Sigmoid colon (tissue), 6 donors: ENCODE measurements at regions not wholly inside any gene's neighbourhood (a gene's known extent, or its start where the extent isn't known, plus 50 kb on each side); places are given as distances from the start of the nearest gene placed in this dataset.

Experiments used
- DNase-seq: peaks from one replicate; pipeline ENCODE4 v3.0.0-alpha.2; 2019
- H3K27ac ChIP-seq, 4 donors: fragments of 200-600 bp; sonication (generic); one replicate each; pipeline ENCODE4 v1.5.1; 2016 to 2019; ENCODE audit warnings: mild to moderate bottlenecking in 1 of 4
- H3K27me3 ChIP-seq, 3 donors: fragments of 200-600 bp; sonication (generic); one replicate each; pipeline ENCODE4 v1.5.1; 2019; ENCODE audit warnings: mild to moderate bottlenecking in 1 of 3
- H3K36me3 ChIP-seq, 4 donors: fragments of 200-600 bp; sonication (generic); one replicate each; pipeline ENCODE4 v1.5.1; 2016 to 2019
- H3K4me1 ChIP-seq, 4 donors: fragments of 200-600 bp; sonication (generic); one replicate each; pipeline ENCODE4 v1.5.1; 2017 to 2019
- H3K4me3 ChIP-seq, 4 donors: fragments of 200-600 bp; sonication (generic); one replicate each; pipeline ENCODE4 v1.5.1; 2017 to 2019; ENCODE audit warnings: mild to moderate bottlenecking in 2 of 4, moderate library complexity in 1 of 4
- H3K9me3 ChIP-seq, 4 donors: fragments of 200-600 bp in 3 of 4; sonication (generic) in 3 of 4; one replicate each; pipeline versions ENCODE4 v1.5.1 to v1.6.1; 2013 to 2019
- EP300 ChIP-seq, 4 donors: sonication (generic); formaldehyde crosslinking; IDR thresholded peaks; one replicate each; pipeline ENCODE4 v1.6.1; 2017; ENCODE audit warnings: antibody characterized with exemption in 4 of 4
- POLR2A ChIP-seq, 2 donors: fragments of 450-650 bp; IDR thresholded peaks; one replicate each; pipeline ENCODE4 v1.6.1; 2016; ENCODE audit warnings: antibody characterized with exemption in 2 of 2, mild to moderate bottlenecking in 2 of 2, moderate library complexity in 2 of 2
- POLR2AphosphoS5 ChIP-seq, 4 donors: sonication (generic); formaldehyde crosslinking; IDR thresholded peaks; one replicate each; pipeline ENCODE4 v1.6.1; 2017; ENCODE audit warnings: antibody characterized with exemption in 4 of 4
- WGBS, 2 donors: extraction: QIAGEN DNeasy Blood & Tissue Kit; methylation state at CpG; one replicate each; pipeline ENCODE4 v1.1.7; 2013; 5-methylcytosine and 5-hydroxymethylcytosine counted together
- intact Hi-C: fragments of 100-400 bp; cut with DNase I; formaldehyde crosslinking; loops from one replicate; pipeline ENCODE4 v1.15.1; 2023
- TF ChIP-seq, protein P1 (sequence below), 4 experiments: fragments of 450-650 bp in 3 of 4; fragments of 200-600 bp in 1 of 4; IDR thresholded peaks; one replicate each; pipeline ENCODE4 v1.5.1; 2016 to 2019; ENCODE audit warnings: antibody characterized with exemption in 4 of 4, mild to moderate bottlenecking in 3 of 4, moderate library complexity in 2 of 4
- donor health status: healthy with polysubstance abuse.
- donor health status: healthy.

- H3K36me3 ChIP-seq, result no peaks in the 10 kb centered on the region
- no peaks in the 10 kb centered on the region for H3K27me3 ChIP-seq
- no peaks in the 10 kb centered on the region for H3K9me3 ChIP-seq
- no peaks in the 10 kb centered on the region for H3K4me1 ChIP-seq
- WGBS, 2 donors, result 25 to 60% methylated on average over 1 of the region's 1 CpG
- intact Hi-C loops, result no loop called here
- TF ChIP-seq EP300 (IDR thresholded peaks at IDR 0.05) (no peak), POLR2AphosphoS5 (IDR thresholded peaks at IDR 0.05) (no peak), POLR2A (IDR thresholded peaks at IDR 0.05) (no peak)
- TF ChIP-seq, protein P1, sequence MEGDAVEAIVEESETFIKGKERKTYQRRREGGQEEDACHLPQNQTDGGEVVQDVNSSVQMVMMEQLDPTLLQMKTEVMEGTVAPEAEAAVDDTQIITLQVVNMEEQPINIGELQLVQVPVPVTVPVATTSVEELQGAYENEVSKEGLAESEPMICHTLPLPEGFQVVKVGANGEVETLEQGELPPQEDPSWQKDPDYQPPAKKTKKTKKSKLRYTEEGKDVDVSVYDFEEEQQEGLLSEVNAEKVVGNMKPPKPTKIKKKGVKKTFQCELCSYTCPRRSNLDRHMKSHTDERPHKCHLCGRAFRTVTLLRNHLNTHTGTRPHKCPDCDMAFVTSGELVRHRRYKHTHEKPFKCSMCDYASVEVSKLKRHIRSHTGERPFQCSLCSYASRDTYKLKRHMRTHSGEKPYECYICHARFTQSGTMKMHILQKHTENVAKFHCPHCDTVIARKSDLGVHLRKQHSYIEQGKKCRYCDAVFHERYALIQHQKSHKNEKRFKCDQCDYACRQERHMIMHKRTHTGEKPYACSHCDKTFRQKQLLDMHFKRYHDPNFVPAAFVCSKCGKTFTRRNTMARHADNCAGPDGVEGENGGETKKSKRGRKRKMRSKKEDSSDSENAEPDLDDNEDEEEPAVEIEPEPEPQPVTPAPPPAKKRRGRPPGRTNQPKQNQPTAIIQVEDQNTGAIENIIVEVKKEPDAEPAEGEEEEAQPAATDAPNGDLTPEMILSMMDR (IDR thresholded peaks at IDR 0.05), result no peak
- no peak overlapping the region for H3K27ac ChIP-seq
- no peak for DNase-seq
- H3K4me3 ChIP-seq, result no peak overlapping the region
These were observed 130.7 kb upstream of the CPNE8 start for GRCh38 chr12:39036105-39036504.

GRCh38 chr12:39033782-39034181 lies 128.4 kb upstream of the CPNE8 start:
- Histone ChIP-seq H3K27me3 (no peaks in the 10 kb centered on the region), H3K36me3 (no peaks in the 10 kb centered on the region), H3K4me1 (no peaks in the 10 kb centered on the region), H3K4me3 (no peak overlapping the region), H3K9me3 (no peaks in the 10 kb centered on the region), H3K27ac (no peak overlapping the region)
- no peak for DNase-seq
- intact Hi-C loops, result no loop called here
- TF ChIP-seq POLR2AphosphoS5 (IDR thresholded peaks at IDR 0.05) (no peak), POLR2A (IDR thresholded peaks at IDR 0.05) (no peak), EP300 (IDR thresholded peaks at IDR 0.05) (no peak)
- TF ChIP-seq, protein P1 (IDR thresholded peaks at IDR 0.05), result no peak
- 89 to 94% methylated on average over 4 of the region's 4 CpGs for WGBS, 2 donors

DNA sequence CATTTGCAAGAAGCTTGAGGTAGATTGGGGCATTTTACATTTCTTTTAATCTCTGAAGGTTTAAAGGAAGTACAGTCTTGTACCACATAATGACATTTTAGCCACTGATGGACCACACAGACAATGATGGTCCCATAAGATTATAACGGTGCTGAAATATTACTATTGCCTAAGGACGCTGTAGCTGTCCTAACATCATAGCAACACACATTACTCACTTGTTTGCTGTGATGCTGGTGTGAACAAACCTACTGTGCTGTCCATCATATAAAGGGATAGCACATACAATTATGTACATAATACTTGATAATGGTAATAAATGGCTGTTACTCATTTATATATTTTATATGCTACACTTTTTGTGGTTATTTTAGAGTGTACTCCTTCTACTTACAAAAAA lies 127.1 kb upstream of the CPNE8 start:
- Histone ChIP-seq H3K36me3 (no peaks in the 10 kb centered on the region), H3K27ac (no peak overlapping the region), H3K27me3 (no peaks in the 10 kb centered on the region), H3K4me3 (no peak overlapping the region), H3K4me1 (no peaks in the 10 kb centered on the region), H3K9me3 (no peaks in the 10 kb centered on the region)
- DNase-seq, result no peak
- WGBS, 2 donors, result 74 to 76% methylated on average over 2 of the region's 2 CpGs
- intact Hi-C loops, result no loop called here
- no peak for TF ChIP-seq POLR2A (IDR thresholded peaks at IDR 0.05)
- TF ChIP-seq POLR2AphosphoS5 (IDR thresholded peaks at IDR 0.05), result no peak
- TF ChIP-seq, protein P1 (IDR thresholded peaks at IDR 0.05), result no peak
- TF ChIP-seq EP300 (IDR thresholded peaks at IDR 0.05), result no peak

DNA sequence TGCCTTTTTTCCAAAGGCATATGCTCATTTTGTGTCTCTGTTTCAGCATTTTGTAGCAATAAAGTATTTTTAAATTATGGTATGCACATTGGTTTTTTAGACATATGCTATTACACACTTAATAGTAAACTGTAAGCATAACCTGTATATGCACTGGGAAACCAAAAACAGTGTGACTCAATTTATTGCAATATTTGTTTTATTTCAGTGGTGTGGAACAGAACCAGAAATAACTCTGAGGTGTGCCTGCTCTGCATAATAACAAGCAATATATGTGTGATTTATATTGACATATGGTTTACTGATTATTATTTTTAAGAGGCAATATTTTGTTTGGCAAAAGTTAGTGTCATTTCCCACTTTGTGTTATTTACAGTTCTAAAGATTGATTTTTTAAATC lies 126.6 kb upstream of the CPNE8 start:
- no peak overlapping the region for H3K27ac ChIP-seq
- no peaks in the 10 kb centered on the region for H3K27me3 ChIP-seq
- H3K9me3 ChIP-seq, result no peaks in the 10 kb centered on the region
- DNase-seq, result no peak
- no peaks in the 10 kb centered on the region for H3K36me3 ChIP-seq
- no peaks in the 10 kb centered on the region for H3K4me1 ChIP-seq
- no peak for TF ChIP-seq EP300 (IDR thresholded peaks at IDR 0.05)
- TF ChIP-seq, protein P1 (IDR thresholded peaks at IDR 0.05), result no peak
- TF ChIP-seq POLR2A (IDR thresholded peaks at IDR 0.05), result no peak
- no peak for TF ChIP-seq POLR2AphosphoS5 (IDR thresholded peaks at IDR 0.05)
- intact Hi-C loops, result no loop called here
- H3K4me3 ChIP-seq, result no peak overlapping the region

DNA sequence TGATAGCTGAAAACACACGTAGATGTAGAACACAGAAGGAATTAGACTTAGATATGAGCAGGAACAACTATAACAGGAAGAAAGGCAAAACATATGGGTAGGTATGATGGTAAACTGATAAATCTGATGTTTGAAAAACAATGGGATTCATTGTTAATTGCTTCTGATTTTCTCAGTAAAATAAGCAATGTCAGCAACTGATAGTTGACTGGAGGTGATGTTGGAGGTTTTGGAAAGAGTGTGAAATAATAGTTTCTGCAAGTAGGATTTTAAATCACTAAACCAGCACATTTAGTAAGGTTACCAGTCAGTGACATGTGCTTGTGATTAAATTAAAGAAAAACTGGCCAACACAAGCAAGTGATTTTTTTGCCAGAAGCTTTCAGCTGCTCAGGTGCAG lies 123.0 kb upstream of the CPNE8 start:
- intact Hi-C loops, result no loop called here
- DNase-seq, result no peak
- 71 to 78% methylated on average over 1 of the region's 1 CpG for WGBS, 2 donors
- no peaks in the 10 kb centered on the region for H3K27me3 ChIP-seq
- no peak overlapping the region for H3K4me3 ChIP-seq
- H3K4me1 ChIP-seq, result no peaks in the 10 kb centered on the region
- TF ChIP-seq POLR2AphosphoS5 (IDR thresholded peaks at IDR 0.05), result no peak
- TF ChIP-seq POLR2A (IDR thresholded peaks at IDR 0.05), result no peak
- TF ChIP-seq, protein P1 (IDR thresholded peaks at IDR 0.05), result no peak
- TF ChIP-seq EP300 (IDR thresholded peaks at IDR 0.05), result no peak
- H3K9me3 ChIP-seq, result no peaks in the 10 kb centered on the region
- no peaks in the 10 kb centered on the region for H3K36me3 ChIP-seq
- no peak overlapping the region for H3K27ac ChIP-seq
